ENCODE measurements at regions not wholly inside any gene's neighbourhood (a gene's known extent, or its start where the extent isn't known, plus 50 kb on each side); places are given as distances from the start of the nearest gene placed in this dataset.

GRCh38 chr6:15058200-15059061 lies 187.4 kb upstream of the JARID2 start:
- Histone ChIP-seq H3K27ac (ENCODE audit: poor library complexity, severe bottlenecking) (no peak overlapping the region), H3K9me3 (ENCODE audit: severe bottlenecking) (no peaks in the 10 kb centered on the region), H3K36me3 (ENCODE audit: low read depth) (no peaks in the 10 kb centered on the region), H3K4me1 (ENCODE audit: insufficient read depth, poor library complexity, severe bottlenecking) (peaks cover 12% of the 10 kb centered on the region), H3K27me3 (ENCODE audit: insufficient read depth, poor library complexity, severe bottlenecking) (no peaks in the 10 kb centered on the region), H3K4me3 (ENCODE audit: severe bottlenecking) (no peak overlapping the region)
- TF ChIP-seq CTCF (IDR thresholded peaks at IDR 0.05; ENCODE audit: poor library complexity, severe bottlenecking): no peak
- ATAC-seq (ENCODE audit: low read depth): no peak
- no peak for DNase-seq (ENCODE audit: low spot score)

GRCh38 chr6:15061180-15061641 lies 184.7 kb upstream of the JARID2 start:
- TF ChIP-seq CTCF (IDR thresholded peaks at IDR 0.05; ENCODE audit: poor library complexity, severe bottlenecking): no peak

GRCh38 chr6:15061908-15062515 lies 183.9 kb upstream of the JARID2 start:
- peak overlapping the region; percentile 60 for H3K27ac ChIP-seq (ENCODE audit: poor library complexity, severe bottlenecking)
- H3K4me1 ChIP-seq (ENCODE audit: insufficient read depth, poor library complexity, severe bottlenecking): peaks cover 35% of the 10 kb centered on the region
- DNase-seq (ENCODE audit: low spot score): no peak
- H3K27me3 ChIP-seq (ENCODE audit: insufficient read depth, poor library complexity, severe bottlenecking): no peaks in the 10 kb centered on the region
- ATAC-seq (ENCODE audit: low read depth): no peak
- no peak overlapping the region for H3K4me3 ChIP-seq (ENCODE audit: severe bottlenecking)
- no peak for TF ChIP-seq CTCF (IDR thresholded peaks at IDR 0.05; ENCODE audit: poor library complexity, severe bottlenecking)
- no peaks in the 10 kb centered on the region for H3K9me3 ChIP-seq (ENCODE audit: severe bottlenecking)
- H3K36me3 ChIP-seq (ENCODE audit: low read depth): no peaks in the 10 kb centered on the region

More at GRCh38 chr6:15061180-15061641, 184.7 kb upstream of the JARID2 start:
- H3K36me3 ChIP-seq (ENCODE audit: low read depth): no peaks in the 10 kb centered on the region
- peak overlapping the region; percentile 60 for H3K27ac ChIP-seq (ENCODE audit: poor library complexity, severe bottlenecking)
- no peaks in the 10 kb centered on the region for H3K27me3 ChIP-seq (ENCODE audit: insufficient read depth, poor library complexity, severe bottlenecking)
- H3K9me3 ChIP-seq (ENCODE audit: severe bottlenecking): no peaks in the 10 kb centered on the region
- H3K4me1 ChIP-seq (ENCODE audit: insufficient read depth, poor library complexity, severe bottlenecking): peaks cover 29% of the 10 kb centered on the region
- ATAC-seq (ENCODE audit: low read depth) (no peak), DNase-seq (ENCODE audit: low spot score) (no peak)
- no peak overlapping the region for H3K4me3 ChIP-seq (ENCODE audit: severe bottlenecking)

- H3K27me3 ChIP-seq (ENCODE audit: insufficient read depth, poor library complexity, severe bottlenecking): no peaks in the 10 kb centered on the region
- DNase-seq (ENCODE audit: low spot score) (peak; percentile 76), ATAC-seq (ENCODE audit: low read depth) (peak; percentile 79)
- H3K36me3 ChIP-seq (ENCODE audit: low read depth): no peaks in the 10 kb centered on the region
- H3K9me3 ChIP-seq (ENCODE audit: severe bottlenecking): no peaks in the 10 kb centered on the region
- no peak overlapping the region for H3K4me3 ChIP-seq (ENCODE audit: severe bottlenecking)
- no peak for TF ChIP-seq CTCF (IDR thresholded peaks at IDR 0.05; ENCODE audit: poor library complexity, severe bottlenecking)
- peaks cover 38% of the 10 kb centered on the region for H3K4me1 ChIP-seq (ENCODE audit: insufficient read depth, poor library complexity, severe bottlenecking)
- peak overlapping the region; percentile 60 for H3K27ac ChIP-seq (ENCODE audit: poor library complexity, severe bottlenecking)
Observed at GRCh38 chr6:15062516-15063252, 183.2 kb upstream of the JARID2 start.
